Transverse colon (tissue), 4 donors: ENCODE measurements at regions not wholly inside any gene's neighbourhood (a gene's known extent, or its start where the extent isn't known, plus 50 kb on each side); places are given as distances from the start of the nearest gene placed in this dataset.

Experiments
- DNase-seq: peaks from one replicate; pipeline ENCODE4 v3.0.0-alpha.2; 2019
- H3K27ac ChIP-seq, 4 donors: fragments of 200-600 bp; sonication (generic); 2 replicates each; pipeline ENCODE4 v1.5.1; 2016 to 2018; ENCODE audit warnings: inconsistent platforms in 4 of 4
- H3K27me3 ChIP-seq: fragments of 200-600 bp; sonication (generic); 2 replicates; pipeline ENCODE4 v1.5.1; 2017; ENCODE audit warnings: inconsistent platforms
- H3K36me3 ChIP-seq, 4 donors: fragments of 200-600 bp; sonication (generic); 2 replicates each; pipeline ENCODE4 v1.5.1; 2017 to 2019; ENCODE audit warnings: inconsistent platforms in 4 of 4
- H3K4me1 ChIP-seq, 4 donors: fragments of 200-600 bp; sonication (generic); 2 replicates each; pipeline ENCODE4 v1.5.1; 2017 to 2020; ENCODE audit warnings: inconsistent platforms in 4 of 4
- H3K4me3 ChIP-seq, 4 donors: fragments of 200-600 bp; sonication (generic); 1 replicate in 1 of 4; 2 replicates in 3 of 4; pipeline versions ENCODE4 v1.5.1 to v1.6.1; 2017 to 2019; ENCODE audit warnings: inconsistent platforms in 4 of 4
- H3K9me3 ChIP-seq, 2 donors: fragments of 200-600 bp; sonication (generic); 2 replicates each; pipeline ENCODE4 v1.5.1; 2017 to 2019; ENCODE audit warnings: inconsistent platforms in 2 of 2
- CTCF ChIP-seq, 5 experiments: fragments of 200-600 bp in 3 of 5; fragments of 450-650 bp in 2 of 5; sonication (generic) in 3 of 5; IDR thresholded peaks; 1 replicate in 2 of 5; 2 replicates in 3 of 5; pipeline ENCODE4 v1.5.1; 2016 to 2017; ENCODE audit warnings: antibody characterized with exemption in 5 of 5, inconsistent platforms in 3 of 5, mild to moderate bottlenecking in 2 of 5, moderate library complexity in 1 of 5
- EP300 ChIP-seq: sonication (generic); formaldehyde crosslinking; IDR thresholded peaks from one replicate; pipeline ENCODE4 v1.6.1; 2017; ENCODE audit warnings: antibody characterized with exemption, low read depth
- POLR2A ChIP-seq: fragments of 450-650 bp; IDR thresholded peaks from one replicate; pipeline ENCODE4 v1.6.1; 2016; ENCODE audit warnings: antibody characterized with exemption, mild to moderate bottlenecking, moderate library complexity
- POLR2AphosphoS5 ChIP-seq, 3 donors: sonication (generic); formaldehyde crosslinking; IDR thresholded peaks; one replicate each; pipeline ENCODE4 v1.6.1; 2016; ENCODE audit warnings: antibody characterized with exemption in 3 of 3
- WGBS, 2 donors: methylation state at CpG; one replicate each; pipeline ENCODE4 v1.1.5; 2018; ENCODE audit warnings: low coverage in 1 of 2; 5-methylcytosine and 5-hydroxymethylcytosine counted together
- in situ Hi-C, 4 donors: fragments of 200-750 bp; cut with MboI; loops; one replicate each; pipeline versions ENCODE4 v1.15.0 to v1.15.1; 2017; ENCODE audit warnings: low sequenced_read_pairs in 3 of 4, low pct_ligation_motif_present in 1 of 4, low pct_unique_long_range_greater_than_20kb in 1 of 4
- intact Hi-C: fragments of 100-400 bp; cut with DNase I; formaldehyde crosslinking; loops from one replicate; pipeline ENCODE4 v1.15.1; 2023; ENCODE audit warnings: low total_unique reads

- 67 to 89% methylated on average over 1 to 4 of the region's 4 CpGs for WGBS, 2 donors
- peaks cover 0 to 12% (median 4%) of the 10 kb centered on the region in 4 donors for H3K4me1 ChIP-seq
These were observed 200.2 kb downstream of the CSNK2A3 start for GRCh38 chr11:11152877-11153276.

GRCh38 chr11:11149671-11150459 is 203.2 kb downstream of the CSNK2A3 start:
- intact Hi-C loops: no loop called here
- Histone ChIP-seq H3K4me3 (no peak overlapping the region), H3K9me3 (no peaks in the 10 kb centered on the region), H3K27ac (no peak overlapping the region), H3K4me1 (peaks cover 0 to 12% (median 4%) of the 10 kb centered on the region in 4 donors), H3K27me3 (no peaks in the 10 kb centered on the region), H3K36me3 (no peaks in the 10 kb centered on the region)
- 80 to 93% methylated on average over 2 to 8 of the region's 8 CpGs for whole genome bisulfite sequencing, 2 donors
- in situ Hi-C loops: no loop called here
- TF ChIP-seq CTCF (IDR thresholded peaks at IDR 0.05): no peak
- TF ChIP-seq POLR2AphosphoS5 (IDR thresholded peaks at IDR 0.05): no peak
- no peak for TF ChIP-seq POLR2A
- TF ChIP-seq EP300: no peak
- DNase-seq: no peak

More at GRCh38 chr11:11152877-11153276, 200.2 kb downstream of the CSNK2A3 start:
- in situ Hi-C loops: no loop called here
- no peaks in the 10 kb centered on the region for H3K9me3 ChIP-seq
- H3K27me3 ChIP-seq: no peaks in the 10 kb centered on the region
- no peak overlapping the region for H3K27ac ChIP-seq
- no peak for DNase-seq
- intact Hi-C loops: no loop called here
- no peaks in the 10 kb centered on the region for H3K36me3 ChIP-seq
- H3K4me3 ChIP-seq: no peak overlapping the region
- TF ChIP-seq POLR2A (no peak), POLR2AphosphoS5 (IDR thresholded peaks at IDR 0.05) (no peak), EP300 (no peak), CTCF (IDR thresholded peaks at IDR 0.05) (no peak)

GRCh38 chr11:11148596-11148995 is 204.5 kb downstream of the CSNK2A3 start:
- no peak for TF ChIP-seq EP300
- no peak for TF ChIP-seq CTCF (IDR thresholded peaks at IDR 0.05)
- TF ChIP-seq POLR2AphosphoS5 (IDR thresholded peaks at IDR 0.05): no peak
- no peak for TF ChIP-seq POLR2A
- intact Hi-C loops: no loop called here
- DNase-seq: no peak
- H3K9me3 ChIP-seq: no peaks in the 10 kb centered on the region
- in situ Hi-C loops: no loop called here
- H3K27me3 ChIP-seq: no peaks in the 10 kb centered on the region
- H3K36me3 ChIP-seq: no peaks in the 10 kb centered on the region
- H3K4me1 ChIP-seq: peaks cover 0 to 12% (median 4%) of the 10 kb centered on the region in 4 donors
- H3K27ac ChIP-seq: peak overlapping the region; percentile 52 to 59 (median 54)
- H3K4me3 ChIP-seq: no peak overlapping the region
- WGBS, 2 donors: 72 to 78% methylated on average over 2 to 4 of the region's 4 CpGs

GRCh38 chr11:11148104-11148509 is 204.9 kb downstream of the CSNK2A3 start:
- DNase-seq: peak; percentile 46
- intact Hi-C loops: no loop called here
- in situ Hi-C loops: no loop called here

More at GRCh38 chr11:11148104-11148509, 204.9 kb downstream of the CSNK2A3 start:
- WGBS, 2 donors: 0 to 26% methylated on average over 2 to 5 of the region's 5 CpGs
- H3K27me3 ChIP-seq: no peaks in the 10 kb centered on the region
- no peak overlapping the region for H3K4me3 ChIP-seq
- peak overlapping the region; percentile 52 to 59 (median 54) for H3K27ac ChIP-seq
- TF ChIP-seq CTCF (IDR thresholded peaks at IDR 0.05) (peak; percentile 14 to 27 (median 24)), POLR2AphosphoS5 (IDR thresholded peaks at IDR 0.05) (peak; percentile 39 to 56 (median 54)), POLR2A (no peak)
- H3K4me1 ChIP-seq: peaks cover 0 to 12% (median 4%) of the 10 kb centered on the region in 4 donors
- no peaks in the 10 kb centered on the region for H3K9me3 ChIP-seq
- H3K36me3 ChIP-seq: no peaks in the 10 kb centered on the region
